Keratinocyte (primary cell): ENCODE measurements at regions not wholly inside any gene's neighbourhood (a gene's known extent, or its start where the extent isn't known, plus 50 kb on each side); places are given as distances from the start of the nearest gene placed in this dataset.

Source experiments
- DNase-seq: peaks from one replicate; pipeline ENCODE4 v3.0.0-alpha.2; 2011; ENCODE audit warnings: low read depth, missing footprints, low spot score
- FAIRE-seq: peaks from 2 replicates; lab custom pipeline; 2011; peaks lifted over from hg19 to GRCh38; lab: Jason Lieb, UNC
- H2AFZ ChIP-seq: 2 replicates; pipeline ENCODE4 v1.6.0; 2012; ENCODE audit warnings: low read length, control low read depth, inconsistent platforms; ENCODE audit not compliant: control insufficient read depth
- H3K27ac ChIP-seq: 2 replicates; pipeline ENCODE4 v1.5.1; 2011; ENCODE audit warnings: low read length; ENCODE audit not compliant: control insufficient read depth, insufficient read depth
- H3K27me3 ChIP-seq: 3 replicates; pipeline ENCODE4 v1.6.0; 2011; ENCODE audit warnings: low read length; ENCODE audit not compliant: control insufficient read depth, insufficient read depth; ENCODE audit errors: extremely low read depth
- H3K36me3 ChIP-seq, 2 experiments: 2 replicates in 1 of 2; 3 replicates in 1 of 2; pipeline ENCODE4 v1.5.1; 2011; ENCODE audit warnings: low read length in 2 of 2, mild to moderate bottlenecking in 1 of 2; ENCODE audit not compliant: control insufficient read depth in 2 of 2, insufficient read depth in 2 of 2; ENCODE audit errors: extremely low read depth in 1 of 2
- H3K4me1 ChIP-seq: 3 replicates; pipeline ENCODE4 v1.5.1; 2011; ENCODE audit warnings: low read length; ENCODE audit not compliant: control insufficient read depth, insufficient read depth; ENCODE audit errors: extremely low read depth
- H3K4me2 ChIP-seq: 3 replicates; pipeline ENCODE4 v1.6.0; 2011; ENCODE audit warnings: low read depth, low read length; ENCODE audit not compliant: control insufficient read depth, insufficient read depth; ENCODE audit errors: extremely low read depth
- H3K4me3 ChIP-seq, 3 experiments: fragments of 200-600 bp in 1 of 3; sonication (generic) in 1 of 3; 2 replicates in 2 of 3; 3 replicates in 1 of 3; pipeline ENCODE4 v1.5.1; 2011 to 2016; ENCODE audit warnings: low read length in 3 of 3, mild to moderate bottlenecking in 3 of 3, control low read depth in 2 of 3, inconsistent platforms in 1 of 3, low read depth in 1 of 3, mixed read lengths in 1 of 3, mixed run types in 1 of 3, moderate library complexity in 1 of 3; ENCODE audit not compliant: control insufficient read depth in 2 of 3, insufficient read depth in 2 of 3; ENCODE audit errors: extremely low read depth in 1 of 3
- H3K79me2 ChIP-seq: 2 replicates; pipeline ENCODE4 v1.6.0; 2012; ENCODE audit warnings: low read length; ENCODE audit not compliant: control insufficient read depth, insufficient read depth
- H3K9ac ChIP-seq: 3 replicates; pipeline ENCODE4 v1.6.0; 2011; ENCODE audit warnings: low read length; ENCODE audit not compliant: control insufficient read depth, insufficient read depth; ENCODE audit errors: extremely low read depth
- H3K9me1 ChIP-seq: 3 replicates; pipeline ENCODE4 v1.6.0; 2011; ENCODE audit warnings: low read length; ENCODE audit not compliant: control insufficient read depth, insufficient read depth; ENCODE audit errors: extremely low read depth
- H3K9me3 ChIP-seq: 2 replicates; pipeline ENCODE4 v1.5.1; 2012; ENCODE audit warnings: low read depth, low read length; ENCODE audit not compliant: control insufficient read depth
- H4K20me1 ChIP-seq: 3 replicates; pipeline ENCODE4 v1.6.0; 2011; ENCODE audit warnings: low read length; ENCODE audit not compliant: control insufficient read depth, insufficient read depth; ENCODE audit errors: extremely low read depth
- CTCF ChIP-seq, 3 experiments: IDR thresholded peaks in 1 of 3; conservative IDR thresholded peaks in 1 of 3; optimal IDR thresholded peaks in 1 of 3; 2 replicates in 2 of 3; 3 replicates in 1 of 3; pipeline versions ENCODE3 to v1.5.1; 2011; ENCODE audit warnings: low read length in 3 of 3, mild to moderate bottlenecking in 3 of 3, moderate library complexity in 2 of 3, control low read depth in 1 of 3, inconsistent platforms in 1 of 3; ENCODE audit not compliant: insufficient read depth in 2 of 3; ENCODE audit errors: extremely low read depth in 1 of 3
- EZH2 ChIP-seq: IDR thresholded peaks from one replicate; pipeline ENCODE4 v1.6.1; 2012; ENCODE audit warnings: inconsistent platforms, mild to moderate bottlenecking, low read length, moderate library complexity
- dilution Hi-C: fragments of 300-500 bp; cut with MboI; formaldehyde crosslinking; loops from one replicate; pipeline ENCODE4 v1.7.0; 2020; ENCODE audit warnings: low sequenced_read_pairs; ENCODE audit not compliant: extremely low pct_ligation_motif_present

- no peaks in the 10 kb centered on the region for H3K36me3 ChIP-seq
- no peaks in the 10 kb centered on the region for H4K20me1 ChIP-seq
- no peaks in the 10 kb centered on the region for H3K9me3 ChIP-seq
- H3K4me2 ChIP-seq = no peak overlapping the region
- H3K9ac ChIP-seq = no peak overlapping the region
- no peak for FAIRE-seq
- no peaks in the 10 kb centered on the region for H3K9me1 ChIP-seq
- dilution Hi-C loops = no loop called here
- no peak overlapping the region for H3K4me3 ChIP-seq
- no peak overlapping the region for H2AFZ ChIP-seq
- H3K4me1 ChIP-seq = no peaks in the 10 kb centered on the region
- no peaks in the 10 kb centered on the region for H3K27me3 ChIP-seq
- TF ChIP-seq CTCF (optimal IDR thresholded peaks at IDR 0.05 in 1 of 3, IDR thresholded peaks at IDR 0.05 in 1 of 3, conservative IDR thresholded peaks at IDR 0.05 in 1 of 3; ENCODE audit: extremely low read depth in 1 of 3, insufficient read depth in 2 of 3, low read length in 3 of 3) = no peak
- TF ChIP-seq EZH2 = no peak
- DNase-seq = no peak
- no peak overlapping the region for H3K27ac ChIP-seq
- H3K79me2 ChIP-seq = no peaks in the 10 kb centered on the region
Observed at GRCh38 chr14:43522901-43523300, 984.2 kb downstream of the FSCB start.

GRCh38 chr14:43522191-43522590 lies 984.9 kb downstream of the FSCB start:
- Histone ChIP-seq H3K4me1 (no peaks in the 10 kb centered on the region), H3K9me3 (no peaks in the 10 kb centered on the region), H3K4me3 (no peak overlapping the region), H3K79me2 (no peaks in the 10 kb centered on the region), H3K27me3 (no peaks in the 10 kb centered on the region), H3K9ac (no peak overlapping the region), H3K36me3 (no peaks in the 10 kb centered on the region), H3K4me2 (no peak overlapping the region), H4K20me1 (no peaks in the 10 kb centered on the region), H3K9me1 (no peaks in the 10 kb centered on the region), H2AFZ (no peak overlapping the region), H3K27ac (no peak overlapping the region)
- DNase-seq (no peak), FAIRE-seq (no peak)
- TF ChIP-seq CTCF (optimal IDR thresholded peaks at IDR 0.05 in 1 of 3, IDR thresholded peaks at IDR 0.05 in 1 of 3, conservative IDR thresholded peaks at IDR 0.05 in 1 of 3; ENCODE audit: extremely low read depth in 1 of 3, insufficient read depth in 2 of 3, low read length in 3 of 3) (no peak), EZH2 (no peak)
- dilution Hi-C loops = no loop called here
